HepG2 (cell line): ENCODE measurements at regions not wholly inside any gene's neighbourhood (a gene's known extent, or its start where the extent isn't known, plus 50 kb on each side); places are given as distances from the start of the nearest gene placed in this dataset.

Experiments
- BRD4 ChIP-seq: sonication (generic); formaldehyde crosslinking; IDR thresholded peaks from 2 replicates; pipeline ENCODE4 v1.4.0; 2020; ENCODE audit warnings: missing genetic modification reagents
- CEBPG ChIP-seq: IDR thresholded peaks from 2 replicates; pipeline ENCODE4 v1.6.1; 2016
- JDP2 ChIP-seq: sonication (generic); formaldehyde crosslinking; IDR thresholded peaks from 2 replicates; pipeline ENCODE4 v1.8.1; 2022; ENCODE audit warnings: missing genetic modification reagents, borderline replicate concordance
- MAFF ChIP-seq: IDR thresholded peaks from 2 replicates; pipeline ENCODE4 v1.6.1; 2011; ENCODE audit warnings: low read depth, low read length, improper control_type of control experiment
- MAFK ChIP-seq, 2 experiments: IDR thresholded peaks in 1 of 2; conservative IDR thresholded peaks in 1 of 2; 2 replicates each; pipeline ENCODE4 v1.6.1; 2011; ENCODE audit warnings: improper control_type of control experiment in 2 of 2, low read length in 2 of 2
- MTA3 ChIP-seq: sonication (generic); formaldehyde crosslinking; IDR thresholded peaks from 2 replicates; pipeline ENCODE4 v1.4.0; 2020; ENCODE audit warnings: missing genetic modification reagents
- SATB2 ChIP-seq: sonication (generic); formaldehyde crosslinking; IDR thresholded peaks from 2 replicates; pipeline ENCODE4 v1.5.0; 2020; ENCODE audit warnings: missing genetic modification reagents
- SMARCE1 ChIP-seq: fragments of 450-650 bp; IDR thresholded peaks from 2 replicates; pipeline ENCODE4 v1.6.1; 2017; ENCODE audit warnings: borderline replicate concordance
- SSRP1 ChIP-seq: IDR thresholded peaks from 2 replicates; pipeline ENCODE4 v1.6.1; 2016; ENCODE audit warnings: control low read depth
- STAG1 ChIP-seq: sonication (generic); formaldehyde crosslinking; IDR thresholded peaks from 2 replicates; pipeline ENCODE4 v1.4.0; 2020; ENCODE audit warnings: missing genetic modification reagents
- TBP ChIP-seq: sonication (generic); formaldehyde crosslinking; IDR thresholded peaks from 2 replicates; pipeline ENCODE4 v1.5.0; 2020; ENCODE audit warnings: missing genetic modification reagents
- ZBTB8A ChIP-seq: sonication (generic); formaldehyde crosslinking; IDR thresholded peaks from 2 replicates; pipeline ENCODE4 v1.4.0; 2020; ENCODE audit warnings: mild to moderate bottlenecking, low read depth, missing genetic modification reagents, borderline replicate concordance
- ZFX ChIP-seq: sonication (generic); formaldehyde crosslinking; IDR thresholded peaks from 2 replicates; pipeline ENCODE4 v1.4.0; 2020; ENCODE audit warnings: mild to moderate bottlenecking, low read depth, missing genetic modification reagents, moderate library complexity
- ZMAT3 ChIP-seq: sonication (generic); formaldehyde crosslinking; conservative IDR thresholded peaks from 2 replicates; pipeline ENCODE4 v1.7.0; 2021; ENCODE audit warnings: missing genetic modification reagents
- ZNF224 ChIP-seq: sonication (generic); formaldehyde crosslinking; IDR thresholded peaks from 2 replicates; pipeline ENCODE4 v1.5.0; 2020; ENCODE audit warnings: mild to moderate bottlenecking, missing genetic modification reagents
- ZNF30 ChIP-seq: sonication (generic); formaldehyde crosslinking; IDR thresholded peaks from 2 replicates; pipeline ENCODE4 v1.5.0; 2020; ENCODE audit warnings: mild to moderate bottlenecking, missing genetic modification reagents
- ZNF367 ChIP-seq: sonication (generic); formaldehyde crosslinking; IDR thresholded peaks from 2 replicates; pipeline ENCODE4 v1.4.0; 2020; ENCODE audit warnings: missing genetic modification reagents, borderline replicate concordance
- ZNF430 ChIP-seq: sonication (generic); formaldehyde crosslinking; IDR thresholded peaks from 2 replicates; pipeline ENCODE4 v1.9.0; 2021; ENCODE audit warnings: mild to moderate bottlenecking, missing genetic modification reagents
- ZNF607 ChIP-seq: sonication (generic); formaldehyde crosslinking; IDR thresholded peaks from 2 replicates; pipeline ENCODE4 v1.5.1; 2020; ENCODE audit warnings: missing genetic modification reagents, mild to moderate bottlenecking, borderline replicate concordance
- ZNF749 ChIP-seq: sonication (generic); formaldehyde crosslinking; IDR thresholded peaks from 2 replicates; pipeline ENCODE4 v1.8.0; 2022; ENCODE audit warnings: mild to moderate bottlenecking, missing genetic modification reagents, moderate library complexity, borderline replicate concordance
- ZNF776 ChIP-seq: sonication (generic); formaldehyde crosslinking; IDR thresholded peaks from 2 replicates; pipeline ENCODE4 v1.4.0; 2020; ENCODE audit warnings: mild to moderate bottlenecking, missing genetic modification reagents
- TF ChIP-seq, protein P1 (sequence below): sonication (generic); formaldehyde crosslinking; IDR thresholded peaks from 2 replicates; pipeline ENCODE4 v1.5.0; 2020; ENCODE audit warnings: missing genetic modification reagents
- TF ChIP-seq, protein P2 (sequence below): sonication (generic); formaldehyde crosslinking; IDR thresholded peaks from 2 replicates; pipeline ENCODE4 v1.4.0; 2020; ENCODE audit warnings: low read depth, mild to moderate bottlenecking, missing genetic modification reagents
- TF ChIP-seq, protein P3 (sequence below): sonication (generic); formaldehyde crosslinking; IDR thresholded peaks from 2 replicates; pipeline ENCODE4 v1.8.1; 2023; ENCODE audit warnings: mild to moderate bottlenecking, missing genetic modification reagents, borderline replicate concordance
- TF ChIP-seq, protein P4 (sequence below): sonication (generic); formaldehyde crosslinking; IDR thresholded peaks from 2 replicates; pipeline ENCODE4 v1.5.0; 2020; ENCODE audit warnings: mild to moderate bottlenecking, missing genetic modification reagents, moderate library complexity
- TF ChIP-seq, protein P5 (sequence below): sonication (generic); formaldehyde crosslinking; IDR thresholded peaks from 2 replicates; pipeline ENCODE4 v1.5.0; 2020; ENCODE audit warnings: missing genetic modification reagents
- TF ChIP-seq, protein P6 (sequence below): sonication (generic); IDR thresholded peaks from 2 replicates; pipeline ENCODE4 v1.6.1; 2016; ENCODE audit warnings: low read depth, borderline replicate concordance
- TF ChIP-seq, protein P7 (sequence below): sonication (generic); formaldehyde crosslinking; IDR thresholded peaks from 2 replicates; pipeline ENCODE4 v1.4.0; 2020; ENCODE audit warnings: missing genetic modification reagents

DNA sequence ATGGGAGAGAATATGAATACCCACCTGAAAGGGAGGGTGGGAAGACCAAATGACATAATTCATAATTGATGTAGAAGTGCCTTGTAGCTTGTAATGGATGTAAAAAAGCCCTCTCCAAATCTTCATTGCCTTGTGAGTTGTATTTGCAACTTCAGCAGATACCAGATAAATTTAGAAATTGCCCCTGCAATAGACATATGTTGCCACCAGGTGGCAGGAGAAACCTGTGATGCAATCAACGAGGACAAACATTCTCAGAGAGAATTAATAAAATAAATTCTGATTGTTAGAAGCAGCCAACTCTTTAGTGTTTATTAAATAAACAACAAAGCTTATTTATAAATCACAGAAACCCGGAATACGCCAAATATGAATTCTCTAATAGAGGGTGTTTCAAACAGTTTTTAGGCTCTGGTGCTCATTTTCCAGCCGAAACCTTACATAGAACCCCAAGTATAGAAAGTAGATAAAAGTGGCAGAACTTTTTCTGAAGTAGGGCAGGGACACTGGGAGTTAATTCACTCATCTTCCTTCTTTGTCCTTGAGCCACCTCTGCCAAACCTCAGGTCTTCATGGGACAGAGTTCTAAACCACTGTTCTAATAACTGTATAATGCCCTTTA is 147.8 kb downstream of the TMEM38B start (continued):
- TF ChIP-seq TBP (CRISPR knock-in tag), result no peak
- peak; percentile 86 for TF ChIP-seq MAFF
- TF ChIP-seq ZNF367, result no peak
- no peak for TF ChIP-seq ZBTB8A
- no peak for TF ChIP-seq ZFX (CRISPR knock-in tag)
- TF ChIP-seq, protein P1, sequence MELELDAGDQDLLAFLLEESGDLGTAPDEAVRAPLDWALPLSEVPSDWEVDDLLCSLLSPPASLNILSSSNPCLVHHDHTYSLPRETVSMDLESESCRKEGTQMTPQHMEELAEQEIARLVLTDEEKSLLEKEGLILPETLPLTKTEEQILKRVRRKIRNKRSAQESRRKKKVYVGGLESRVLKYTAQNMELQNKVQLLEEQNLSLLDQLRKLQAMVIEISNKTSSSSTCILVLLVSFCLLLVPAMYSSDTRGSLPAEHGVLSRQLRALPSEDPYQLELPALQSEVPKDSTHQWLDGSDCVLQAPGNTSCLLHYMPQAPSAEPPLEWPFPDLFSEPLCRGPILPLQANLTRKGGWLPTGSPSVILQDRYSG (CRISPR knock-in tag), result no peak
- TF ChIP-seq, protein P2, sequence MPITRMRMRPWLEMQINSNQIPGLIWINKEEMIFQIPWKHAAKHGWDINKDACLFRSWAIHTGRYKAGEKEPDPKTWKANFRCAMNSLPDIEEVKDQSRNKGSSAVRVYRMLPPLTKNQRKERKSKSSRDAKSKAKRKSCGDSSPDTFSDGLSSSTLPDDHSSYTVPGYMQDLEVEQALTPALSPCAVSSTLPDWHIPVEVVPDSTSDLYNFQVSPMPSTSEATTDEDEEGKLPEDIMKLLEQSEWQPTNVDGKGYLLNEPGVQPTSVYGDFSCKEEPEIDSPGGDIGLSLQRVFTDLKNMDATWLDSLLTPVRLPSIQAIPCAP, result no peak
- no peak for TF ChIP-seq ZNF30 (CRISPR knock-in tag)
- TF ChIP-seq ZNF224 (CRISPR knock-in tag), result no peak
- TF ChIP-seq SATB2 (CRISPR knock-in tag), result no peak
- no peak for TF ChIP-seq ZNF607 (CRISPR knock-in tag)
- TF ChIP-seq ZNF430 (CRISPR knock-in tag), result no peak
- no peak for TF ChIP-seq JDP2 (CRISPR knock-in tag)
- peak; percentile 85 to 93 for TF ChIP-seq MAFK (conservative IDR thresholded peaks at IDR 0.05 in 1 of 2, IDR thresholded peaks at IDR 0.05 in 1 of 2; ENCODE audit: low read length in 2 of 2)
- no peak for TF ChIP-seq ZMAT3 (CRISPR knock-in tag)
- no peak for TF ChIP-seq ZNF749
- no peak for TF ChIP-seq MTA3 (CRISPR knock-in tag)
- no peak for TF ChIP-seq SMARCE1
- no peak for TF ChIP-seq BRD4 (CRISPR knock-in tag)
- TF ChIP-seq, protein P3, sequence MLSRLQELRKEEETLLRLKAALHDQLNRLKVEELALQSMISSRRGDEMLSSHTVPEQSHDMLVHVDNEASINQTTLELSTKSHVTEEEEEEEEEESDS (CRISPR knock-in tag), result no peak
- TF ChIP-seq, protein P4, sequence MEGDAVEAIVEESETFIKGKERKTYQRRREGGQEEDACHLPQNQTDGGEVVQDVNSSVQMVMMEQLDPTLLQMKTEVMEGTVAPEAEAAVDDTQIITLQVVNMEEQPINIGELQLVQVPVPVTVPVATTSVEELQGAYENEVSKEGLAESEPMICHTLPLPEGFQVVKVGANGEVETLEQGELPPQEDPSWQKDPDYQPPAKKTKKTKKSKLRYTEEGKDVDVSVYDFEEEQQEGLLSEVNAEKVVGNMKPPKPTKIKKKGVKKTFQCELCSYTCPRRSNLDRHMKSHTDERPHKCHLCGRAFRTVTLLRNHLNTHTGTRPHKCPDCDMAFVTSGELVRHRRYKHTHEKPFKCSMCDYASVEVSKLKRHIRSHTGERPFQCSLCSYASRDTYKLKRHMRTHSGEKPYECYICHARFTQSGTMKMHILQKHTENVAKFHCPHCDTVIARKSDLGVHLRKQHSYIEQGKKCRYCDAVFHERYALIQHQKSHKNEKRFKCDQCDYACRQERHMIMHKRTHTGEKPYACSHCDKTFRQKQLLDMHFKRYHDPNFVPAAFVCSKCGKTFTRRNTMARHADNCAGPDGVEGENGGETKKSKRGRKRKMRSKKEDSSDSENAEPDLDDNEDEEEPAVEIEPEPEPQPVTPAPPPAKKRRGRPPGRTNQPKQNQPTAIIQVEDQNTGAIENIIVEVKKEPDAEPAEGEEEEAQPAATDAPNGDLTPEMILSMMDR (CRISPR knock-in tag), result peak; percentile 70
- no peak for TF ChIP-seq SSRP1 (CRISPR knock-in tag)
- TF ChIP-seq, protein P5, sequence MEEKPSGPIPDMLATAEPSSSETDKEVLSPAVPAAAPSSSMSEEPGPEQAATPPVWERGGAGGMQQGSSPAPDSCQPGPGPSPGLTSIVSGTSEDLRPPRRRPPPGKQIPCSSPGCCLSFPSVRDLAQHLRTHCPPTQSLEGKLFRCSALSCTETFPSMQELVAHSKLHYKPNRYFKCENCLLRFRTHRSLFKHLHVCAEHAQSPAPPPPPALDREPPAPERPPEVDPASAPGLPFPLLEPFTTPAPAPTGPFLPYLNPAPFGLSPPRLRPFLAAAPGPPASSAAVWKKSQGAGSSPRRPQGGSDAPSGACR, result no peak
- TF ChIP-seq CEBPG, result peak; percentile 90
- no peak for TF ChIP-seq ZNF776 (CRISPR knock-in tag)
- TF ChIP-seq STAG1 (CRISPR knock-in tag), result peak; percentile 62
- TF ChIP-seq, protein P6, sequence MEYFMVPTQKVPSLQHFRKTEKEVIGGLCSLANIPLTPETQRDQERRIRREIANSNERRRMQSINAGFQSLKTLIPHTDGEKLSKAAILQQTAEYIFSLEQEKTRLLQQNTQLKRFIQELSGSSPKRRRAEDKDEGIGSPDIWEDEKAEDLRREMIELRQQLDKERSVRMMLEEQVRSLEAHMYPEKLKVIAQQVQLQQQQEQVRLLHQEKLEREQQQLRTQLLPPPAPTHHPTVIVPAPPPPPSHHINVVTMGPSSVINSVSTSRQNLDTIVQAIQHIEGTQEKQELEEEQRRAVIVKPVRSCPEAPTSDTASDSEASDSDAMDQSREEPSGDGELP, result no peak
- TF ChIP-seq, protein P7, sequence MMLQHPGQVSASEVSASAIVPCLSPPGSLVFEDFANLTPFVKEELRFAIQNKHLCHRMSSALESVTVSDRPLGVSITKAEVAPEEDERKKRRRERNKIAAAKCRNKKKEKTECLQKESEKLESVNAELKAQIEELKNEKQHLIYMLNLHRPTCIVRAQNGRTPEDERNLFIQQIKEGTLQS (CRISPR knock-in tag), result 0 out of 2 replicates have a peak, but pooled peaks have one; percentile 25
